ENCODE measurements at regions not wholly inside any gene's neighbourhood (a gene's known extent, or its start where the extent isn't known, plus 50 kb on each side); places are given as distances from the start of the nearest gene placed in this dataset.

DNA sequence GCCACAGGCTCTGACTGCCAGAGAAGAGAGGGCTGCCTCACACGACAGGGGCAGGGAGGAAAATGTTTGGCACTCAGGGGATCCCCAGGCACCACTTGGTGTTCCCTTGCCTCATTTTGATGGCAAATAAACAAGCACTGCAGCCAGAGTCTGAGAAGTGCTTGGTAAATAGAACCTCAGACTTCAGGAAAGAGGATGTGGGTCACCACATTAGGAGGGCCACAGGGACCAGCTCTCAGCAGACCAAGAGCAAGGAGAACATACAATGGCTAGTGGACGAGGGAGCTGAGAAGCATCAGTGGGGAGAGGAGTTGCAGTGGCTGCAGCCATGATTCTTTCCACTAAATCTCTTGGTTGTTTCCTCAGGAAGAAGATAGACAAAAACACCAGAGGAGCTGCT lies 413.9 kb downstream of the GADD45G start (continued):
- TF ChIP-seq, protein P1, sequence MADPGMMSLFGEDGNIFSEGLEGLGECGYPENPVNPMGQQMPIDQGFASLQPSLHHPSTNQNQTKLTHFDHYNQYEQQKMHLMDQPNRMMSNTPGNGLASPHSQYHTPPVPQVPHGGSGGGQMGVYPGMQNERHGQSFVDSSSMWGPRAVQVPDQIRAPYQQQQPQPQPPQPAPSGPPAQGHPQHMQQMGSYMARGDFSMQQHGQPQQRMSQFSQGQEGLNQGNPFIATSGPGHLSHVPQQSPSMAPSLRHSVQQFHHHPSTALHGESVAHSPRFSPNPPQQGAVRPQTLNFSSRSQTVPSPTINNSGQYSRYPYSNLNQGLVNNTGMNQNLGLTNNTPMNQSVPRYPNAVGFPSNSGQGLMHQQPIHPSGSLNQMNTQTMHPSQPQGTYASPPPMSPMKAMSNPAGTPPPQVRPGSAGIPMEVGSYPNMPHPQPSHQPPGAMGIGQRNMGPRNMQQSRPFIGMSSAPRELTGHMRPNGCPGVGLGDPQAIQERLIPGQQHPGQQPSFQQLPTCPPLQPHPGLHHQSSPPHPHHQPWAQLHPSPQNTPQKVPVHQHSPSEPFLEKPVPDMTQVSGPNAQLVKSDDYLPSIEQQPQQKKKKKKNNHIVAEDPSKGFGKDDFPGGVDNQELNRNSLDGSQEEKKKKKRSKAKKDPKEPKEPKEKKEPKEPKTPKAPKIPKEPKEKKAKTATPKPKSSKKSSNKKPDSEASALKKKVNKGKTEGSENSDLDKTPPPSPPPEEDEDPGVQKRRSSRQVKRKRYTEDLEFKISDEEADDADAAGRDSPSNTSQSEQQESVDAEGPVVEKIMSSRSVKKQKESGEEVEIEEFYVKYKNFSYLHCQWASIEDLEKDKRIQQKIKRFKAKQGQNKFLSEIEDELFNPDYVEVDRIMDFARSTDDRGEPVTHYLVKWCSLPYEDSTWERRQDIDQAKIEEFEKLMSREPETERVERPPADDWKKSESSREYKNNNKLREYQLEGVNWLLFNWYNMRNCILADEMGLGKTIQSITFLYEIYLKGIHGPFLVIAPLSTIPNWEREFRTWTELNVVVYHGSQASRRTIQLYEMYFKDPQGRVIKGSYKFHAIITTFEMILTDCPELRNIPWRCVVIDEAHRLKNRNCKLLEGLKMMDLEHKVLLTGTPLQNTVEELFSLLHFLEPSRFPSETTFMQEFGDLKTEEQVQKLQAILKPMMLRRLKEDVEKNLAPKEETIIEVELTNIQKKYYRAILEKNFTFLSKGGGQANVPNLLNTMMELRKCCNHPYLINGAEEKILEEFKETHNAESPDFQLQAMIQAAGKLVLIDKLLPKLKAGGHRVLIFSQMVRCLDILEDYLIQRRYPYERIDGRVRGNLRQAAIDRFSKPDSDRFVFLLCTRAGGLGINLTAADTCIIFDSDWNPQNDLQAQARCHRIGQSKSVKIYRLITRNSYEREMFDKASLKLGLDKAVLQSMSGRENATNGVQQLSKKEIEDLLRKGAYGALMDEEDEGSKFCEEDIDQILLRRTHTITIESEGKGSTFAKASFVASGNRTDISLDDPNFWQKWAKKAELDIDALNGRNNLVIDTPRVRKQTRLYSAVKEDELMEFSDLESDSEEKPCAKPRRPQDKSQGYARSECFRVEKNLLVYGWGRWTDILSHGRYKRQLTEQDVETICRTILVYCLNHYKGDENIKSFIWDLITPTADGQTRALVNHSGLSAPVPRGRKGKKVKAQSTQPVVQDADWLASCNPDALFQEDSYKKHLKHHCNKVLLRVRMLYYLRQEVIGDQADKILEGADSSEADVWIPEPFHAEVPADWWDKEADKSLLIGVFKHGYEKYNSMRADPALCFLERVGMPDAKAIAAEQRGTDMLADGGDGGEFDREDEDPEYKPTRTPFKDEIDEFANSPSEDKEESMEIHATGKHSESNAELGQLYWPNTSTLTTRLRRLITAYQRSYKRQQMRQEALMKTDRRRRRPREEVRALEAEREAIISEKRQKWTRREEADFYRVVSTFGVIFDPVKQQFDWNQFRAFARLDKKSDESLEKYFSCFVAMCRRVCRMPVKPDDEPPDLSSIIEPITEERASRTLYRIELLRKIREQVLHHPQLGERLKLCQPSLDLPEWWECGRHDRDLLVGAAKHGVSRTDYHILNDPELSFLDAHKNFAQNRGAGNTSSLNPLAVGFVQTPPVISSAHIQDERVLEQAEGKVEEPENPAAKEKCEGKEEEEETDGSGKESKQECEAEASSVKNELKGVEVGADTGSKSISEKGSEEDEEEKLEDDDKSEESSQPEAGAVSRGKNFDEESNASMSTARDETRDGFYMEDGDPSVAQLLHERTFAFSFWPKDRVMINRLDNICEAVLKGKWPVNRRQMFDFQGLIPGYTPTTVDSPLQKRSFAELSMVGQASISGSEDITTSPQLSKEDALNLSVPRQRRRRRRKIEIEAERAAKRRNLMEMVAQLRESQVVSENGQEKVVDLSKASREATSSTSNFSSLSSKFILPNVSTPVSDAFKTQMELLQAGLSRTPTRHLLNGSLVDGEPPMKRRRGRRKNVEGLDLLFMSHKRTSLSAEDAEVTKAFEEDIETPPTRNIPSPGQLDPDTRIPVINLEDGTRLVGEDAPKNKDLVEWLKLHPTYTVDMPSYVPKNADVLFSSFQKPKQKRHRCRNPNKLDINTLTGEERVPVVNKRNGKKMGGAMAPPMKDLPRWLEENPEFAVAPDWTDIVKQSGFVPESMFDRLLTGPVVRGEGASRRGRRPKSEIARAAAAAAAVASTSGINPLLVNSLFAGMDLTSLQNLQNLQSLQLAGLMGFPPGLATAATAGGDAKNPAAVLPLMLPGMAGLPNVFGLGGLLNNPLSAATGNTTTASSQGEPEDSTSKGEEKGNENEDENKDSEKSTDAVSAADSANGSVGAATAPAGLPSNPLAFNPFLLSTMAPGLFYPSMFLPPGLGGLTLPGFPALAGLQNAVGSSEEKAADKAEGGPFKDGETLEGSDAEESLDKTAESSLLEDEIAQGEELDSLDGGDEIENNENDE (IDR thresholded peaks at IDR 0.05; ENCODE audit: insufficient replicate concordance, low read length), result no peak
- no peak for TF ChIP-seq SP2 (IDR thresholded peaks at IDR 0.05; ENCODE audit: low read length)
- TF ChIP-seq RBBP5 (IDR thresholded peaks at IDR 0.05; ENCODE audit: borderline replicate concordance, low read depth, low read length), result no peak
- TF ChIP-seq KDM4A (IDR thresholded peaks at IDR 0.05; ENCODE audit: low read depth, low read length, severe bottlenecking), result no peak

All from H1 (cell line).